KMS-11 (cell line): ENCODE measurements at regions not wholly inside any gene's neighbourhood (a gene's known extent, or its start where the extent isn't known, plus 50 kb on each side); places are given as distances from the start of the nearest gene placed in this dataset.

Experiments
- H2AFZ ChIP-seq: fragments of 200-600 bp; sonication (generic); 2 replicates; pipeline ENCODE4 v1.6.1; 2016; ENCODE audit warnings: antibody characterized with exemption, mixed run types, low read depth
- H3K27ac ChIP-seq: fragments of 200-600 bp; sonication (generic); 2 replicates; pipeline ENCODE4 v1.6.1; 2016; ENCODE audit warnings: mild to moderate bottlenecking, mixed run types
- H3K27me3 ChIP-seq: fragments of 200-600 bp; sonication (generic); 2 replicates; pipeline ENCODE4 v1.6.1; 2017; ENCODE audit warnings: mild to moderate bottlenecking, low read depth, mixed run types, moderate library complexity; ENCODE audit not compliant: insufficient read depth
- H3K36me3 ChIP-seq: fragments of 200-600 bp; sonication (generic); 2 replicates; pipeline ENCODE4 v1.6.1; 2017; ENCODE audit warnings: mild to moderate bottlenecking, mixed run types; ENCODE audit not compliant: insufficient read depth
- H3K4me1 ChIP-seq: fragments of 200-600 bp; sonication (generic); 2 replicates; pipeline ENCODE4 v1.6.1; 2016; ENCODE audit warnings: mild to moderate bottlenecking, low read depth, mixed run types; ENCODE audit not compliant: poor library complexity, severe bottlenecking
- H3K4me2 ChIP-seq: fragments of 200-600 bp; sonication (generic); 2 replicates; pipeline ENCODE4 v1.7.0; 2016; ENCODE audit warnings: mild to moderate bottlenecking, mixed run types
- H3K4me3 ChIP-seq: fragments of 200-600 bp; sonication (generic); IDR thresholded peaks from 2 replicates; pipeline ENCODE4 v1.6.1; 2017; ENCODE audit warnings: low read depth, low read length, mixed read lengths; ENCODE audit not compliant: insufficient read depth
- H3K79me2 ChIP-seq: fragments of 200-600 bp; sonication (generic); 2 replicates; pipeline ENCODE4 v1.6.1; 2016; ENCODE audit warnings: low read depth, mixed run types; ENCODE audit not compliant: insufficient read depth
- H3K9ac ChIP-seq: fragments of 200-600 bp; sonication (generic); 2 replicates; pipeline ENCODE4 v1.6.1; 2016; ENCODE audit warnings: mild to moderate bottlenecking, mixed run types
- H4K20me1 ChIP-seq: fragments of 200-600 bp; sonication (generic); 2 replicates; pipeline ENCODE4 v1.6.1; 2016; ENCODE audit warnings: mild to moderate bottlenecking, mixed run types; ENCODE audit not compliant: insufficient read depth
- CTCF ChIP-seq: fragments of 200-600 bp; sonication (generic); conservative IDR thresholded peaks from 2 replicates; pipeline ENCODE4 v1.6.1; 2017; ENCODE audit warnings: low read depth, mild to moderate bottlenecking, antibody characterized with exemption, low read length, moderate library complexity, mixed read lengths

DNA sequence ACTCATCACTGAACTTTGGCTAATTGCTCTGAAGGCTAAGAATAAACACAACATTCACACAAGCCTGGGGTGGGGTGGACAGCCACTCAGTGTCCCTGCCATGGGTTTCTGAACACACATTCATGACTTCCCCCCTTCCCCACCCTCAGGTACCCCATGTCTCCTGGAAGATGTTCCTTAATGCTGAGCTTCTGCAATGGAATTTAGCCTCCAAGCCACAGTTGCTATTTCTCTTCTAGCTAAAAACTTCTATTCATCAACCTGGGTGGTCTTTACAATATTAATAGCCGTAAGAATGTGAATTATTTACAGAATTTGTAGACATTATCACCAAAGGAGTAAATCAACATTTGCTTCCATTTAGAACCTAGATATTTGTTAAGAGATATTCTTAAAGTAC, 175.1 kb downstream of the ACKR3 start:
- 0 out of 2 replicates have a peak overlapping the region, but pooled peaks have one; percentile 20 for H3K27ac ChIP-seq
- no peaks in the 10 kb centered on the region for H3K36me3 ChIP-seq
- no peak overlapping the region for H3K4me3 ChIP-seq
- no peaks in the 10 kb centered on the region for H3K27me3 ChIP-seq
- H3K4me1 ChIP-seq = peaks cover 24% of the 10 kb centered on the region
- no peak overlapping the region for H2AFZ ChIP-seq
- H3K4me2 ChIP-seq = peak overlapping the region; percentile 17; the same call in 1 of the 2 replicates
- H3K9ac ChIP-seq = no peak overlapping the region
- no peak for TF ChIP-seq CTCF
- H3K79me2 ChIP-seq = no peaks in the 10 kb centered on the region
- no peaks in the 10 kb centered on the region for H4K20me1 ChIP-seq

DNA sequence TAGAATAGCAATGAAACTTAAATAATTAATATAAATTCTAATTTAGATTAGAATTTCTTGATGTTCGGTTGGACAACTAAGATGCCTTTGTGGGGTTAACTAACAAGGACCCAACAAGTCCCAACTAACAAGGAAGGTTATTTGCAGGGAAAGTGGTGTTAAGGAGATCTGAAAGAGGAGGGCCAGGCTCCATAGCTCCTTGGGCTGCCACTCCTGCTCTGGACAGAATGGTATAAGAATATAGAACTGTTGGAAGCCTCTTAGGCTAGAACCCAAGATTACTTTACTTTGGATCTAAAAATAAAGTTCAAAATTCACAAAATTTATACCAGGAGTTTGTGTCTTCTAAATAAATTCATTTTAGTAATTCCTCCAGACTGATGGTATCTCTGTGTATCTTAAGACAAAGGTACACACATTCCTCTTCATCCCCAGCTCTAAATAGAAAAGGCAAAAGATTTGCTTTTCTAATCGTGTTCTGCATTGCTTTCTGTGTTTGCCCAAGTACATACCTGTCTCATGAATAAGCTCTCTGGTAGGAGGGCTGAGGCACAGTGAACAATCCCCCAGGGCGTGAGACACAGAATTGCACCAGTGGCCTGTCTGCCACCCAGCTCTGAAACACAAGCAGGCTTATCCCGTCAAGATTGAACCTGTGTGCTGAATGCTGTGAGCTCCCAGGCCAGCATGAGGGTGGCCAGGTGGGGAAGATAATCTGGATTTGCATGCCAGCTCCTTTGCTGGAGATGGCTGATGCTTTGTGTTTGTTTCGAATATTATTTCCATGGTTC, 176.0 kb downstream of the ACKR3 start:
- no peak overlapping the region for H3K4me3 ChIP-seq
- no peaks in the 10 kb centered on the region for H3K79me2 ChIP-seq
- no peak overlapping the region for H3K27ac ChIP-seq
- no peaks in the 10 kb centered on the region for H3K36me3 ChIP-seq
- H3K4me2 ChIP-seq = no peak overlapping the region
- TF ChIP-seq CTCF = no peak
- no peak overlapping the region for H2AFZ ChIP-seq
- H4K20me1 ChIP-seq = no peaks in the 10 kb centered on the region
- peaks cover 24% of the 10 kb centered on the region for H3K4me1 ChIP-seq
- no peak overlapping the region for H3K9ac ChIP-seq
- H3K27me3 ChIP-seq = no peaks in the 10 kb centered on the region

DNA sequence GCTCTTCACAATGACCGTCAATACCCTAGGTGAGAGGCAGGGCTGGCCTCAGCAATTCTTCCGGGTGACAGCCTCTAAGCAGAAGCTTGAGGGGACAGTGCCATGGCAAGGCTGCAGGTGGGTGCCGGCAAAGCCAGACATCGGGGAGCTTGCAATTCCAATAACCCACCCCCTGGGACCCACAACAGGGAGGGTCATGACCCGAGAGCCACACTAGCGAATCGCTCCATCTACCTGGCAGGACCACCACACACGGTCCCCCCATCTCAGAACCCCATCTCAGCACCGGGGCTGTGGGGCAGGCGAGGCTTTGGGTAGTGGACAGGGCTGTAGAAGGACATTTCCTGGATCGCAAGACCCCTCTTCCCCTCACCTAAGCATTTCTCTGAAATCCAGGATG, 177.2 kb downstream of the ACKR3 start:
- no peaks in the 10 kb centered on the region for H3K79me2 ChIP-seq
- H3K27ac ChIP-seq = no peak overlapping the region
- no peaks in the 10 kb centered on the region for H4K20me1 ChIP-seq
- H3K36me3 ChIP-seq = no peaks in the 10 kb centered on the region
- H3K4me2 ChIP-seq = no peak overlapping the region
- H3K27me3 ChIP-seq = no peaks in the 10 kb centered on the region
- no peak overlapping the region for H2AFZ ChIP-seq
- no peak overlapping the region for H3K4me3 ChIP-seq
- TF ChIP-seq CTCF = no peak
- no peak overlapping the region for H3K9ac ChIP-seq
- peaks cover 24% of the 10 kb centered on the region for H3K4me1 ChIP-seq

GRCh38 chr2:236747426-236747825, 177.8 kb downstream of the ACKR3 start:
- Histone ChIP-seq H3K9ac (no peak overlapping the region), H3K4me1 (peaks cover 24% of the 10 kb centered on the region), H4K20me1 (no peaks in the 10 kb centered on the region), H3K27me3 (no peaks in the 10 kb centered on the region), H3K4me2 (no peak overlapping the region), H3K36me3 (no peaks in the 10 kb centered on the region), H2AFZ (no peak overlapping the region), H3K27ac (no peak overlapping the region), H3K4me3 (no peak overlapping the region), H3K79me2 (no peaks in the 10 kb centered on the region)
- TF ChIP-seq CTCF = no peak
